Epithelial cell of esophagus (primary cell): ENCODE measurements at regions not wholly inside any gene's neighbourhood (a gene's known extent, or its start where the extent isn't known, plus 50 kb on each side); places are given as distances from the start of the nearest gene placed in this dataset.

Experiments used
- DNase-seq: peaks from one replicate; pipeline ENCODE4 v3.0.0; 2010; ENCODE audit warnings: low read depth
- H3K4me3 ChIP-seq: 2 replicates; pipeline ENCODE4 v1.5.1; 2011; ENCODE audit warnings: mild to moderate bottlenecking, low read length, control low read depth
- CTCF ChIP-seq: IDR thresholded peaks from 2 replicates; pipeline ENCODE4 v1.5.1; 2011; ENCODE audit warnings: low read depth, mild to moderate bottlenecking, low read length, control low read depth, inconsistent platforms; ENCODE audit not compliant: insufficient read depth; ENCODE audit errors: missing control alignments

- no peak overlapping the region for H3K4me3 ChIP-seq
- TF ChIP-seq CTCF, result no peak
- no peak for DNase-seq
Observed at GRCh38 chr1:189513091-189513490, 964.6 kb downstream of the BRINP3 start.

GRCh38 chr1:189522441-189522840 lies 955.2 kb downstream of the BRINP3 start:
- TF ChIP-seq CTCF, result no peak

GRCh38 chr1:189524501-189524900 lies 953.2 kb downstream of the BRINP3 start:
- DNase-seq, result peak; percentile 33
- no peak overlapping the region for H3K4me3 ChIP-seq
- TF ChIP-seq CTCF, result no peak

More at GRCh38 chr1:189522441-189522840, 955.2 kb downstream of the BRINP3 start:
- no peak for DNase-seq
- no peak overlapping the region for H3K4me3 ChIP-seq

- TF ChIP-seq CTCF, result no peak
- no peak for DNase-seq
- H3K4me3 ChIP-seq, result no peak overlapping the region
Observed at GRCh38 chr1:189530162-189530561, 947.5 kb downstream of the BRINP3 start.

GRCh38 chr1:189538271-189538670 lies 939.4 kb downstream of the BRINP3 start:
- no peak overlapping the region for H3K4me3 ChIP-seq
- DNase-seq, result peak; percentile 9
- TF ChIP-seq CTCF, result no peak

- TF ChIP-seq CTCF, result no peak
- H3K4me3 ChIP-seq, result no peak overlapping the region
- DNase-seq, result no peak
Observed at GRCh38 chr1:189550498-189550897, 927.2 kb downstream of the BRINP3 start.

- DNase-seq, result no peak
- no peak for TF ChIP-seq CTCF
- H3K4me3 ChIP-seq, result no peak overlapping the region
Observed at GRCh38 chr1:189563784-189564183, 913.9 kb downstream of the BRINP3 start.
